Parathyroid adenoma (tissue), 2 donors: ENCODE measurements at regions not wholly inside any gene's neighbourhood (a gene's known extent, or its start where the extent isn't known, plus 50 kb on each side); places are given as distances from the start of the nearest gene placed in this dataset.

Experiments
- H2AFZ ChIP-seq: fragments of 300-600 bp; sonication (generic); one replicate; pipeline ENCODE4 v1.7.0; 2017; ENCODE audit warnings: antibody characterized with exemption, mild to moderate bottlenecking
- H3K27ac ChIP-seq: fragments of 300-600 bp; sonication (generic); one replicate; pipeline ENCODE4 v1.7.0; 2017
- H3K27me3 ChIP-seq: fragments of 300-600 bp; sonication (generic); one replicate; pipeline ENCODE4 v1.7.0; 2017; ENCODE audit warnings: low read length; ENCODE audit not compliant: control insufficient read depth, insufficient read depth
- H3K36me3 ChIP-seq: fragments of 300-600 bp; sonication (generic); one replicate; pipeline ENCODE4 v1.7.0; 2017; ENCODE audit warnings: low read length; ENCODE audit not compliant: control insufficient read depth, insufficient read depth
- H3K4me1 ChIP-seq: fragments of 300-600 bp; sonication (generic); one replicate; pipeline ENCODE4 v1.7.0; 2017; ENCODE audit warnings: control low read depth
- H3K4me2 ChIP-seq: fragments of 300-600 bp; sonication (generic); one replicate; pipeline ENCODE4 v1.7.0; 2017; ENCODE audit warnings: low read length
- H3K4me3 ChIP-seq: fragments of 300-600 bp; sonication (generic); one replicate; pipeline ENCODE4 v1.7.0; 2017; ENCODE audit warnings: low read depth, low read length
- H3K79me2 ChIP-seq: fragments of 300-600 bp; sonication (generic); one replicate; pipeline ENCODE4 v1.7.0; 2017; ENCODE audit warnings: control low read depth
- H3K9ac ChIP-seq: fragments of 300-600 bp; sonication (generic); one replicate; pipeline ENCODE4 v1.7.0; 2017; ENCODE audit warnings: mild to moderate bottlenecking
- H3K9me3 ChIP-seq: fragments of 300-600 bp; sonication (generic); one replicate; pipeline ENCODE4 v1.7.0; 2017; ENCODE audit warnings: low read length; ENCODE audit not compliant: control insufficient read depth
- CTCF ChIP-seq: fragments of 300-600 bp; sonication (generic); IDR thresholded peaks from one replicate; pipeline ENCODE4 v1.7.0; 2017; ENCODE audit warnings: antibody characterized with exemption, mild to moderate bottlenecking
- donor health status: primary hyperparathyroidism.

GRCh38 chr6:23311211-23311610 lies 741.8 kb downstream of the HDGFL1 start:
- H3K4me2 ChIP-seq: no peak overlapping the region
- no peak overlapping the region for H3K9ac ChIP-seq
- no peaks in the 10 kb centered on the region for H3K9me3 ChIP-seq
- H2AFZ ChIP-seq: no peak overlapping the region
- no peak for TF ChIP-seq CTCF
- no peaks in the 10 kb centered on the region for H3K36me3 ChIP-seq
- no peaks in the 10 kb centered on the region for H3K27me3 ChIP-seq
- H3K4me1 ChIP-seq: no peaks in the 10 kb centered on the region
- no peak overlapping the region for H3K4me3 ChIP-seq
- no peaks in the 10 kb centered on the region for H3K79me2 ChIP-seq
- no peak overlapping the region for H3K27ac ChIP-seq

GRCh38 chr6:23316131-23316530 lies 746.8 kb downstream of the HDGFL1 start:
- Histone ChIP-seq H3K79me2 (no peaks in the 10 kb centered on the region), H3K9me3 (no peaks in the 10 kb centered on the region), H3K9ac (no peak overlapping the region), H3K27me3 (no peaks in the 10 kb centered on the region), H3K36me3 (no peaks in the 10 kb centered on the region), H3K4me3 (no peak overlapping the region), H3K27ac (no peak overlapping the region), H3K4me2 (no peak overlapping the region), H2AFZ (no peak overlapping the region), H3K4me1 (no peaks in the 10 kb centered on the region)
- no peak for TF ChIP-seq CTCF

- Histone ChIP-seq H3K9ac (no peak overlapping the region), H3K27me3 (no peaks in the 10 kb centered on the region), H3K79me2 (no peaks in the 10 kb centered on the region), H3K9me3 (no peaks in the 10 kb centered on the region), H3K4me3 (no peak overlapping the region), H3K4me2 (no peak overlapping the region), H3K4me1 (no peaks in the 10 kb centered on the region), H3K36me3 (no peaks in the 10 kb centered on the region), H3K27ac (no peak overlapping the region), H2AFZ (no peak overlapping the region)
- no peak for TF ChIP-seq CTCF
These were observed 747.6 kb downstream of the HDGFL1 start for GRCh38 chr6:23316931-23317330.

GRCh38 chr6:23319582-23319981 lies 750.2 kb downstream of the HDGFL1 start:
- no peak for TF ChIP-seq CTCF
- Histone ChIP-seq H3K27me3 (no peaks in the 10 kb centered on the region), H2AFZ (no peak overlapping the region), H3K79me2 (no peaks in the 10 kb centered on the region), H3K27ac (no peak overlapping the region), H3K4me3 (no peak overlapping the region), H3K4me1 (no peaks in the 10 kb centered on the region), H3K36me3 (no peaks in the 10 kb centered on the region), H3K4me2 (no peak overlapping the region), H3K9ac (no peak overlapping the region), H3K9me3 (no peaks in the 10 kb centered on the region)

GRCh38 chr6:23320471-23321015 lies 751.2 kb downstream of the HDGFL1 start:
- no peaks in the 10 kb centered on the region for H3K27me3 ChIP-seq
- no peak overlapping the region for H2AFZ ChIP-seq
- no peaks in the 10 kb centered on the region for H3K79me2 ChIP-seq
- no peak overlapping the region for H3K4me2 ChIP-seq
- no peaks in the 10 kb centered on the region for H3K36me3 ChIP-seq
- H3K9ac ChIP-seq: no peak overlapping the region
- no peak for TF ChIP-seq CTCF
- no peaks in the 10 kb centered on the region for H3K9me3 ChIP-seq
- no peaks in the 10 kb centered on the region for H3K4me1 ChIP-seq
- no peak overlapping the region for H3K4me3 ChIP-seq
- no peak overlapping the region for H3K27ac ChIP-seq
